Epithelial cell of proximal tubule (primary cell): ENCODE measurements at regions not wholly inside any gene's neighbourhood (a gene's known extent, or its start where the extent isn't known, plus 50 kb on each side); places are given as distances from the start of the nearest gene placed in this dataset.

Experiments
- DNase-seq: peaks from one replicate; pipeline ENCODE4 v3.0.0-alpha.2; 2011; ENCODE audit warnings: low read depth
- H3K4me3 ChIP-seq: 2 replicates; pipeline ENCODE4 v1.5.1; 2011; ENCODE audit warnings: low read depth, mild to moderate bottlenecking, low read length
- CTCF ChIP-seq: conservative IDR thresholded peaks from 2 replicates; pipeline ENCODE4 v1.5.1; 2012; ENCODE audit warnings: low read depth, mild to moderate bottlenecking, low read length

- H3K4me3 ChIP-seq: no peak overlapping the region
These were observed 434.7 kb upstream of the RBFOX1 start for GRCh38 chr16:6897876-6898485.

GRCh38 chr16:6892966-6893365, 439.7 kb upstream of the RBFOX1 start:
- no peak for TF ChIP-seq CTCF
- no peak for DNase-seq
- no peak overlapping the region for H3K4me3 ChIP-seq

More at GRCh38 chr16:6897876-6898485, 434.7 kb upstream of the RBFOX1 start:
- TF ChIP-seq CTCF: no peak
- no peak for DNase-seq

- peak; percentile 94 for DNase-seq
- no peak for TF ChIP-seq CTCF
These were observed 441.1 kb upstream of the RBFOX1 start for GRCh38 chr16:6891496-6891895.

GRCh38 chr16:6888531-6888930, 444.1 kb upstream of the RBFOX1 start:
- DNase-seq: no peak
- peak overlapping the region; percentile 42 for H3K4me3 ChIP-seq
- no peak for TF ChIP-seq CTCF

More at GRCh38 chr16:6891496-6891895, 441.1 kb upstream of the RBFOX1 start:
- H3K4me3 ChIP-seq: no peak overlapping the region

- TF ChIP-seq CTCF: no peak
- DNase-seq: peak; percentile 69
- H3K4me3 ChIP-seq: no peak overlapping the region
These were observed 448.6 kb upstream of the RBFOX1 start for GRCh38 chr16:6884002-6884401.

- no peak for DNase-seq
- no peak for TF ChIP-seq CTCF
- H3K4me3 ChIP-seq: no peak overlapping the region
These were observed 452.4 kb upstream of the RBFOX1 start for GRCh38 chr16:6880263-6880662.

GRCh38 chr16:6864671-6865070, 468.0 kb upstream of the RBFOX1 start:
- H3K4me3 ChIP-seq: no peak overlapping the region
- DNase-seq: no peak
- TF ChIP-seq CTCF: no peak
